ENCODE measurements at regions not wholly inside any gene's neighbourhood (a gene's known extent, or its start where the extent isn't known, plus 50 kb on each side); places are given as distances from the start of the nearest gene placed in this dataset.

- TF ChIP-seq POLR2A (IDR thresholded peaks at IDR 0.05) (no peak), CTCF (IDR thresholded peaks at IDR 0.05) (no peak)
Observed at GRCh38 chr9:134216961-134217360, 52.6 kb upstream of the RNU6ATAC start.

All from testis (tissue), 2 donors.